Mesenchymal stem cell (in vitro differentiated cells and primary cell): ENCODE measurements at regions not wholly inside any gene's neighbourhood (a gene's known extent, or its start where the extent isn't known, plus 50 kb on each side); places are given as distances from the start of the nearest gene placed in this dataset.

Source experiments
- DNase-seq: peaks from one replicate; pipeline ENCODE4 v3.0.0-alpha.2; 2013
- H2AFZ ChIP-seq: one replicate; pipeline ENCODE4 v1.6.1; 2013; ENCODE audit warnings: low read depth, mild to moderate bottlenecking, control low read depth, inconsistent platforms, low read length, moderate library complexity
- H2AK5ac ChIP-seq: 2 replicates; pipeline ENCODE4 v1.6.1; 2013; ENCODE audit warnings: low read length, moderate library complexity, mild to moderate bottlenecking, inconsistent platforms; ENCODE audit not compliant: severe bottlenecking
- H2BK120ac ChIP-seq: one replicate; pipeline ENCODE4 v1.6.1; 2013; ENCODE audit warnings: low read depth, mild to moderate bottlenecking, inconsistent platforms, low read length, moderate library complexity
- H2BK12ac ChIP-seq, 2 experiments: one replicate each; pipeline ENCODE4 v1.6.1; 2013; ENCODE audit warnings: inconsistent platforms in 2 of 2, low read length in 2 of 2, mild to moderate bottlenecking in 2 of 2, moderate library complexity in 2 of 2, control low read depth in 1 of 2
- H2BK15ac ChIP-seq: one replicate; pipeline ENCODE4 v1.6.1; 2013; ENCODE audit warnings: mild to moderate bottlenecking, low read depth, inconsistent platforms; ENCODE audit not compliant: poor library complexity, severe bottlenecking
- H2BK5ac ChIP-seq: 2 replicates; pipeline ENCODE4 v1.6.1; 2013; ENCODE audit warnings: low read depth, mild to moderate bottlenecking, low read length, control low read depth, inconsistent platforms; ENCODE audit not compliant: poor library complexity, severe bottlenecking
- H3K14ac ChIP-seq, 2 experiments: one replicate each; pipeline ENCODE4 v1.6.1; 2013; ENCODE audit warnings: inconsistent platforms in 2 of 2, low read length in 2 of 2, control low read depth in 1 of 2, mild to moderate bottlenecking in 1 of 2, moderate library complexity in 1 of 2
- H3K18ac ChIP-seq, 2 experiments: one replicate each; pipeline ENCODE4 v1.6.1; 2013; ENCODE audit warnings: inconsistent platforms in 2 of 2, low read length in 2 of 2, control low read depth in 1 of 2, low read depth in 1 of 2, mild to moderate bottlenecking in 1 of 2
- H3K23ac ChIP-seq, 2 experiments: one replicate each; pipeline ENCODE4 v1.6.1; 2013; ENCODE audit warnings: inconsistent platforms in 2 of 2, low read length in 2 of 2, mild to moderate bottlenecking in 2 of 2, moderate library complexity in 2 of 2, control low read depth in 1 of 2
- H3K27ac ChIP-seq: 2 replicates; pipeline ENCODE4 v1.5.1; 2013; ENCODE audit warnings: mild to moderate bottlenecking, moderate library complexity, low read length, control low read depth, inconsistent platforms; ENCODE audit not compliant: poor library complexity, severe bottlenecking
- H3K27me3 ChIP-seq, 2 experiments: 2 replicates each; pipeline versions ENCODE4 v1.6.1 to v1.7.0; 2013; ENCODE audit warnings: low read length in 2 of 2, mild to moderate bottlenecking in 2 of 2, moderate library complexity in 2 of 2, control low read depth in 1 of 2, inconsistent platforms in 1 of 2; ENCODE audit not compliant: control insufficient read depth in 1 of 2, insufficient read depth in 1 of 2
- H3K36me3 ChIP-seq, 2 experiments: 2 replicates each; pipeline versions ENCODE4 v1.6.1 to v1.7.0; 2013; ENCODE audit warnings: low read length in 2 of 2, control low read depth in 1 of 2, inconsistent platforms in 1 of 2, low read depth in 1 of 2, mild to moderate bottlenecking in 1 of 2; ENCODE audit not compliant: insufficient read depth in 2 of 2, control insufficient read depth in 1 of 2
- H3K4ac ChIP-seq, 2 experiments: one replicate each; pipeline ENCODE4 v1.6.1; 2013; ENCODE audit warnings: inconsistent platforms in 2 of 2, low read length in 2 of 2, mild to moderate bottlenecking in 2 of 2, moderate library complexity in 2 of 2, control low read depth in 1 of 2, low read depth in 1 of 2
- H3K4me1 ChIP-seq: 2 replicates; pipeline ENCODE4 v1.6.1; 2013; ENCODE audit warnings: low read depth, low read length, control low read depth; ENCODE audit not compliant: control insufficient read depth, insufficient read depth
- H3K4me2 ChIP-seq: 2 replicates; pipeline ENCODE4 v1.6.1; 2013; ENCODE audit warnings: low read length, mild to moderate bottlenecking, inconsistent platforms; ENCODE audit not compliant: poor library complexity, severe bottlenecking
- H3K4me3 ChIP-seq, 2 experiments: 2 replicates each; pipeline versions ENCODE4 v1.5.1 to v1.7.0; 2013; ENCODE audit warnings: low read length in 2 of 2, mild to moderate bottlenecking in 2 of 2, control low read depth in 1 of 2, low read depth in 1 of 2; ENCODE audit not compliant: insufficient read depth in 1 of 2
- H3K79me1 ChIP-seq: replicated peaks from 2 replicates; pipeline ENCODE4 v1.6.1; 2013; ENCODE audit warnings: mild to moderate bottlenecking, control low read depth, low read length, inconsistent platforms; ENCODE audit not compliant: poor library complexity, severe bottlenecking
- H3K9ac ChIP-seq: 2 replicates; pipeline ENCODE4 v1.7.0; 2013; ENCODE audit warnings: mild to moderate bottlenecking, low read length, moderate library complexity
- H3K9me3 ChIP-seq: 2 replicates; pipeline ENCODE4 v1.7.0; 2013; ENCODE audit warnings: mild to moderate bottlenecking, low read length; ENCODE audit not compliant: control insufficient read depth
- H4K8ac ChIP-seq: one replicate; pipeline ENCODE4 v1.6.1; 2013; ENCODE audit warnings: inconsistent platforms, mild to moderate bottlenecking, low read length, moderate library complexity
- H4K91ac ChIP-seq: one replicate; pipeline ENCODE4 v1.6.1; 2013; ENCODE audit warnings: mild to moderate bottlenecking, low read length, inconsistent platforms
- WGBS: methylation state at CpG from one replicate; pipeline ENCODE4 v1.1.7; 2013; ENCODE audit warnings: mixed read lengths; 5-methylcytosine and 5-hydroxymethylcytosine counted together

GRCh38 chr15:79380755-79381497 is 51.2 kb upstream of the MINAR1 start:
- Histone ChIP-seq H3K14ac (no peak overlapping the region), H3K79me1 (no peaks in the 10 kb centered on the region), H3K36me3 (peaks cover 7 to 11% of the 10 kb centered on the region in 2 experiments), H3K9ac (no peak overlapping the region), H3K4me1 (no peaks in the 10 kb centered on the region), H3K18ac (no peak overlapping the region), H3K27ac (no peak overlapping the region), H2AK5ac (no peak overlapping the region), H3K4me2 (no peak overlapping the region), H4K8ac (no peak overlapping the region), H3K4ac (no peak overlapping the region), H2BK120ac (no peak overlapping the region), H3K4me3 (no peak overlapping the region), H2BK5ac (no peak overlapping the region), H3K23ac (no peak overlapping the region), H3K9me3 (no peaks in the 10 kb centered on the region), H2BK15ac (no peak overlapping the region), H4K91ac (no peak overlapping the region), H2AFZ (no peak overlapping the region), H3K27me3 (no peaks in the 10 kb centered on the region), H2BK12ac (no peak overlapping the region)
- peak; percentile 70 for DNase-seq
- 40% methylated on average over 4 of the region's 4 CpGs for WGBS

- H3K36me3 ChIP-seq: peaks cover 7 to 11% of the 10 kb centered on the region in 2 experiments
- no peak overlapping the region for H2BK5ac ChIP-seq
- H3K14ac ChIP-seq: no peak overlapping the region
- H3K79me1 ChIP-seq: no peaks in the 10 kb centered on the region
- no peak overlapping the region for H3K9ac ChIP-seq
- no peak overlapping the region for H3K18ac ChIP-seq
- H3K27me3 ChIP-seq: no peaks in the 10 kb centered on the region
- H2BK120ac ChIP-seq: no peak overlapping the region
- no peak overlapping the region for H2BK15ac ChIP-seq
- H2BK12ac ChIP-seq: no peak overlapping the region
- DNase-seq: no peak
- H3K23ac ChIP-seq: no peak overlapping the region
- H3K4me3 ChIP-seq: no peak overlapping the region
- H3K4me1 ChIP-seq: no peaks in the 10 kb centered on the region
- no peak overlapping the region for H2AFZ ChIP-seq
- H3K4ac ChIP-seq: no peak overlapping the region
- H3K4me2 ChIP-seq: no peak overlapping the region
- H3K27ac ChIP-seq: no peak overlapping the region
- no peak overlapping the region for H4K8ac ChIP-seq
- H4K91ac ChIP-seq: no peak overlapping the region
- no peaks in the 10 kb centered on the region for H3K9me3 ChIP-seq
- H2AK5ac ChIP-seq: no peak overlapping the region
Observed at GRCh38 chr15:79381593-79381992, 50.5 kb upstream of the MINAR1 start.
